OCI-LY3 (cell line): ENCODE measurements at regions not wholly inside any gene's neighbourhood (a gene's known extent, or its start where the extent isn't known, plus 50 kb on each side); places are given as distances from the start of the nearest gene placed in this dataset.

Experiments used
- EZH2phosphoT487 ChIP-seq: fragments of 200-600 bp; shearing (Covaris generic); IDR thresholded peaks from 2 replicates; pipeline ENCODE4 v1.6.1; 2018; ENCODE audit warnings: antibody characterized with exemption, mixed run types, low read depth
- TF ChIP-seq, protein P1 (sequence below): fragments of 200-600, 300-600 bp; sonication (generic); IDR thresholded peaks from 2 replicates; pipeline ENCODE4 v1.5.1; 2014; ENCODE audit warnings: antibody characterized with exemption, low read length, low read depth

DNA sequence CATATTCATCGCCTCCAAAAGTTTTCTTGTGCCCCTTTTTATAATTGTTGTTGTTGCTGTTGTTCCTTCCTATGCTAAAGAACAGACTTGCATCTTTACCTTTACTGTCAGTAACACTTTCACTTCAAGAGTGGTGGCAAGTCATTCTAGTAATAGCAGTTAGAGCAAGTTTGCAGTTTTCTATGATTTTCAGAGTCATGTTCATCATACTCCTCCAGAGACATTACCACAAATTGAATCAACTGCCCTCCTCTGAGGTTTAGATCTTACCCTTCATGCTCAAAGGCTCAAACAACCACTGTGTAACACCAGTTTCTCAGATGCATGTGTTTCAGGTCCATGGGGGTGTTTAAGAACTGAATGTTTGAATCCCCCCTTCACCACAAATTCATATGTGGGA, 763.4 kb downstream of the LRFN5 start:
- TF ChIP-seq EZH2phosphoT487: no peak
- TF ChIP-seq, protein P1, sequence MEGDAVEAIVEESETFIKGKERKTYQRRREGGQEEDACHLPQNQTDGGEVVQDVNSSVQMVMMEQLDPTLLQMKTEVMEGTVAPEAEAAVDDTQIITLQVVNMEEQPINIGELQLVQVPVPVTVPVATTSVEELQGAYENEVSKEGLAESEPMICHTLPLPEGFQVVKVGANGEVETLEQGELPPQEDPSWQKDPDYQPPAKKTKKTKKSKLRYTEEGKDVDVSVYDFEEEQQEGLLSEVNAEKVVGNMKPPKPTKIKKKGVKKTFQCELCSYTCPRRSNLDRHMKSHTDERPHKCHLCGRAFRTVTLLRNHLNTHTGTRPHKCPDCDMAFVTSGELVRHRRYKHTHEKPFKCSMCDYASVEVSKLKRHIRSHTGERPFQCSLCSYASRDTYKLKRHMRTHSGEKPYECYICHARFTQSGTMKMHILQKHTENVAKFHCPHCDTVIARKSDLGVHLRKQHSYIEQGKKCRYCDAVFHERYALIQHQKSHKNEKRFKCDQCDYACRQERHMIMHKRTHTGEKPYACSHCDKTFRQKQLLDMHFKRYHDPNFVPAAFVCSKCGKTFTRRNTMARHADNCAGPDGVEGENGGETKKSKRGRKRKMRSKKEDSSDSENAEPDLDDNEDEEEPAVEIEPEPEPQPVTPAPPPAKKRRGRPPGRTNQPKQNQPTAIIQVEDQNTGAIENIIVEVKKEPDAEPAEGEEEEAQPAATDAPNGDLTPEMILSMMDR: no peak
